SK-N-SH (cell line): ENCODE measurements at regions not wholly inside any gene's neighbourhood (a gene's known extent, or its start where the extent isn't known, plus 50 kb on each side); places are given as distances from the start of the nearest gene placed in this dataset.

Experiments
- CHD2 ChIP-seq: fragments of 150-350 bp; IDR thresholded peaks from 2 replicates; pipeline ENCODE4 v1.6.1; 2018; ENCODE audit warnings: low read length; ENCODE audit not compliant: partially characterized antibody
- EP300 ChIP-seq, 2 experiments: IDR thresholded peaks; 2 replicates each; pipeline versions ENCODE4 v1.4.0 to v1.6.1; 2012; ENCODE audit warnings: borderline replicate concordance in 1 of 2, low read depth in 1 of 2, low read length in 1 of 2
- GABPA ChIP-seq: IDR thresholded peaks from 2 replicates; pipeline ENCODE4 v1.4.0; 2012; ENCODE audit warnings: low read depth, mild to moderate bottlenecking
- MXI1 ChIP-seq: IDR thresholded peaks from 2 replicates; pipeline ENCODE4 v1.6.1; 2012; ENCODE audit warnings: mild to moderate bottlenecking, low read depth, low read length, improper control_type of control experiment
- NFIC ChIP-seq: IDR thresholded peaks from 2 replicates; pipeline ENCODE4 v1.4.0; 2012; ENCODE audit warnings: borderline replicate concordance
- POLR2AphosphoS5 ChIP-seq: IDR thresholded peaks from 2 replicates; pipeline ENCODE4 v1.6.1; 2012; ENCODE audit warnings: low read depth, low read length
- RCOR1 ChIP-seq: fragments of 150-350 bp; IDR thresholded peaks from 2 replicates; pipeline ENCODE4 v1.6.1; 2017; ENCODE audit warnings: antibody characterized with exemption, low read length
- RXRA ChIP-seq: IDR thresholded peaks from 2 replicates; pipeline ENCODE4 v1.4.0; 2012; ENCODE audit warnings: low read depth, mild to moderate bottlenecking, borderline replicate concordance
- SIN3A ChIP-seq: IDR thresholded peaks from 2 replicates; pipeline ENCODE4 v1.6.1; 2012; ENCODE audit warnings: low read depth, mild to moderate bottlenecking, low read length, moderate library complexity, borderline replicate concordance
- SMC3 ChIP-seq: IDR thresholded peaks from 2 replicates; pipeline ENCODE4 v1.6.1; 2012; ENCODE audit warnings: low read depth, low read length, improper control_type of control experiment
- TAF1 ChIP-seq: IDR thresholded peaks from 2 replicates; pipeline ENCODE4 v1.6.1; 2012; ENCODE audit warnings: low read depth, mild to moderate bottlenecking, low read length, moderate library complexity, borderline replicate concordance
- TCF12 ChIP-seq: IDR thresholded peaks from 2 replicates; pipeline ENCODE4 v1.4.0; 2012
- TF ChIP-seq, protein P1 (sequence below): fragments of 200-600 bp; sonication (generic); IDR thresholded peaks from 2 replicates; pipeline ENCODE4 v1.6.1; 2017; ENCODE audit warnings: antibody characterized with exemption, mild to moderate bottlenecking, moderate library complexity
- TF ChIP-seq, protein P2 (sequence below): IDR thresholded peaks from 2 replicates; pipeline ENCODE4 v1.6.1; 2012; ENCODE audit warnings: mild to moderate bottlenecking, low read depth, low read length, moderate library complexity

DNA sequence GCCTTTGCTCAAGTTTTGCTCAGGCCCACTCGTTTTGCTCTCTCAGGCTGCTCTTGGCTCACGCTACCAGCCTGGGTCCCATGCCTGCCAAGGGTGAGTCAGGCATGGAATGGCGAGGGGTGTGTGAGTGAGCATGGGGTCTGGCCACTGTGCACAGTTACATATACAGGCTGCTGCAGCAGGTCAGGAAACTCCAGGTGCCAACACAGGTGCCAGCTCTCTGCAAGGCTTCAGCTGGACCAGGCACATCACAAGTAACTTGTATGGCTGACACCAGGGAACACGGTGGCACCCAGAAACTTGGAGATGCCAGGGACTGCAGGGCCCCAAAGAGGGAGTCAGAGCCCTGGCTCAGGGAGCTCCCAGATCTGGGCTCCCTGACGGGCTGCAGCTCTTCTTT, 146.8 kb downstream of the BTBD3 start:
- TF ChIP-seq POLR2AphosphoS5 (no peak), RCOR1 (no peak), TAF1 (no peak), SMC3 (no peak), TCF12 (no peak), NFIC (no peak), CHD2 (no peak), RXRA (no peak), MXI1 (no peak), SIN3A (no peak), EP300 (IDR thresholded peaks at IDR 0.05; ENCODE audit: borderline replicate concordance in 1 of 2, low read depth in 1 of 2, low read length in 1 of 2) (no peak), GABPA (no peak)
- TF ChIP-seq, protein P1, sequence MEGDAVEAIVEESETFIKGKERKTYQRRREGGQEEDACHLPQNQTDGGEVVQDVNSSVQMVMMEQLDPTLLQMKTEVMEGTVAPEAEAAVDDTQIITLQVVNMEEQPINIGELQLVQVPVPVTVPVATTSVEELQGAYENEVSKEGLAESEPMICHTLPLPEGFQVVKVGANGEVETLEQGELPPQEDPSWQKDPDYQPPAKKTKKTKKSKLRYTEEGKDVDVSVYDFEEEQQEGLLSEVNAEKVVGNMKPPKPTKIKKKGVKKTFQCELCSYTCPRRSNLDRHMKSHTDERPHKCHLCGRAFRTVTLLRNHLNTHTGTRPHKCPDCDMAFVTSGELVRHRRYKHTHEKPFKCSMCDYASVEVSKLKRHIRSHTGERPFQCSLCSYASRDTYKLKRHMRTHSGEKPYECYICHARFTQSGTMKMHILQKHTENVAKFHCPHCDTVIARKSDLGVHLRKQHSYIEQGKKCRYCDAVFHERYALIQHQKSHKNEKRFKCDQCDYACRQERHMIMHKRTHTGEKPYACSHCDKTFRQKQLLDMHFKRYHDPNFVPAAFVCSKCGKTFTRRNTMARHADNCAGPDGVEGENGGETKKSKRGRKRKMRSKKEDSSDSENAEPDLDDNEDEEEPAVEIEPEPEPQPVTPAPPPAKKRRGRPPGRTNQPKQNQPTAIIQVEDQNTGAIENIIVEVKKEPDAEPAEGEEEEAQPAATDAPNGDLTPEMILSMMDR: no peak
- TF ChIP-seq, protein P2, sequence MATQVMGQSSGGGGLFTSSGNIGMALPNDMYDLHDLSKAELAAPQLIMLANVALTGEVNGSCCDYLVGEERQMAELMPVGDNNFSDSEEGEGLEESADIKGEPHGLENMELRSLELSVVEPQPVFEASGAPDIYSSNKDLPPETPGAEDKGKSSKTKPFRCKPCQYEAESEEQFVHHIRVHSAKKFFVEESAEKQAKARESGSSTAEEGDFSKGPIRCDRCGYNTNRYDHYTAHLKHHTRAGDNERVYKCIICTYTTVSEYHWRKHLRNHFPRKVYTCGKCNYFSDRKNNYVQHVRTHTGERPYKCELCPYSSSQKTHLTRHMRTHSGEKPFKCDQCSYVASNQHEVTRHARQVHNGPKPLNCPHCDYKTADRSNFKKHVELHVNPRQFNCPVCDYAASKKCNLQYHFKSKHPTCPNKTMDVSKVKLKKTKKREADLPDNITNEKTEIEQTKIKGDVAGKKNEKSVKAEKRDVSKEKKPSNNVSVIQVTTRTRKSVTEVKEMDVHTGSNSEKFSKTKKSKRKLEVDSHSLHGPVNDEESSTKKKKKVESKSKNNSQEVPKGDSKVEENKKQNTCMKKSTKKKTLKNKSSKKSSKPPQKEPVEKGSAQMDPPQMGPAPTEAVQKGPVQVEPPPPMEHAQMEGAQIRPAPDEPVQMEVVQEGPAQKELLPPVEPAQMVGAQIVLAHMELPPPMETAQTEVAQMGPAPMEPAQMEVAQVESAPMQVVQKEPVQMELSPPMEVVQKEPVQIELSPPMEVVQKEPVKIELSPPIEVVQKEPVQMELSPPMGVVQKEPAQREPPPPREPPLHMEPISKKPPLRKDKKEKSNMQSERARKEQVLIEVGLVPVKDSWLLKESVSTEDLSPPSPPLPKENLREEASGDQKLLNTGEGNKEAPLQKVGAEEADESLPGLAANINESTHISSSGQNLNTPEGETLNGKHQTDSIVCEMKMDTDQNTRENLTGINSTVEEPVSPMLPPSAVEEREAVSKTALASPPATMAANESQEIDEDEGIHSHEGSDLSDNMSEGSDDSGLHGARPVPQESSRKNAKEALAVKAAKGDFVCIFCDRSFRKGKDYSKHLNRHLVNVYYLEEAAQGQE: no peak
